Fibroblast of peridontal ligament (primary cell): ENCODE measurements at regions not wholly inside any gene's neighbourhood (a gene's known extent, or its start where the extent isn't known, plus 50 kb on each side); places are given as distances from the start of the nearest gene placed in this dataset.
"Not testable (repeated sequence)": the region's sequence is repeated elsewhere in the genome, so short reads cannot be mapped to it uniquely, and the experiment has no call there.

Experiments used
- DNase-seq: peaks from one replicate; pipeline ENCODE4 v3.0.0-alpha.2; 2010; ENCODE audit errors: extremely low read depth

- no peak for DNase-seq
Observed at GRCh38 chr14:48075487-48075886, 400.1 kb upstream of the MDGA2 start.

- no peak for DNase-seq
Observed at GRCh38 chr14:48052973-48053372, 377.6 kb upstream of the MDGA2 start.

GRCh38 chr14:48035836-48036235 lies 360.4 kb upstream of the MDGA2 start:
- no peak for DNase-seq

GRCh38 chr14:48027115-48027514 lies 351.7 kb upstream of the MDGA2 start:
- no peak for DNase-seq

GRCh38 chr14:48023881-48024280 lies 348.5 kb upstream of the MDGA2 start:
- DNase-seq: no peak

- DNase-seq: not testable (repeated sequence)
Observed at GRCh38 chr14:48011484-48011883, 336.1 kb upstream of the MDGA2 start.

- DNase-seq: no peak
Observed at GRCh38 chr14:48008646-48009045, 333.2 kb upstream of the MDGA2 start.

GRCh38 chr14:48005986-48006385 lies 330.6 kb upstream of the MDGA2 start:
- DNase-seq: no peak

GRCh38 chr14:47993883-47994282 lies 318.5 kb upstream of the MDGA2 start:
- no peak for DNase-seq

- DNase-seq: no peak
Observed at GRCh38 chr14:47988175-47988574, 312.8 kb upstream of the MDGA2 start.

- DNase-seq: no peak
Observed at GRCh38 chr14:47978871-47979270, 303.5 kb upstream of the MDGA2 start.

GRCh38 chr14:47976139-47976538 lies 300.7 kb upstream of the MDGA2 start:
- DNase-seq: no peak

- DNase-seq: no peak
Observed at GRCh38 chr14:47966076-47966810, 290.8 kb upstream of the MDGA2 start.

GRCh38 chr14:47961634-47962033 lies 286.2 kb upstream of the MDGA2 start:
- DNase-seq: no peak

GRCh38 chr14:47959740-47960139 lies 284.3 kb upstream of the MDGA2 start:
- no peak for DNase-seq

GRCh38 chr14:47949006-47949405 lies 273.6 kb upstream of the MDGA2 start:
- DNase-seq: no peak

GRCh38 chr14:47935332-47935731 lies 259.9 kb upstream of the MDGA2 start:
- no peak for DNase-seq

GRCh38 chr14:47929334-47929733 lies 253.9 kb upstream of the MDGA2 start:
- DNase-seq: no peak

GRCh38 chr14:47921133-47921532 lies 245.7 kb upstream of the MDGA2 start:
- DNase-seq: no peak

GRCh38 chr14:47919997-47920396 lies 244.6 kb upstream of the MDGA2 start:
- DNase-seq: no peak

GRCh38 chr14:47919334-47919846 lies 244.0 kb upstream of the MDGA2 start:
- no peak for DNase-seq

GRCh38 chr14:47917344-47917954 lies 242.0 kb upstream of the MDGA2 start:
- peak; percentile 1 for DNase-seq

GRCh38 chr14:47901141-47901540 lies 225.7 kb upstream of the MDGA2 start:
- not testable (repeated sequence) for DNase-seq
